ENCODE measurements at regions not wholly inside any gene's neighbourhood (a gene's known extent, or its start where the extent isn't known, plus 50 kb on each side); places are given as distances from the start of the nearest gene placed in this dataset.
"Not testable (repeated sequence)": the region's sequence is repeated elsewhere in the genome, so short reads cannot be mapped to it uniquely, and the experiment has no call there.

DNA sequence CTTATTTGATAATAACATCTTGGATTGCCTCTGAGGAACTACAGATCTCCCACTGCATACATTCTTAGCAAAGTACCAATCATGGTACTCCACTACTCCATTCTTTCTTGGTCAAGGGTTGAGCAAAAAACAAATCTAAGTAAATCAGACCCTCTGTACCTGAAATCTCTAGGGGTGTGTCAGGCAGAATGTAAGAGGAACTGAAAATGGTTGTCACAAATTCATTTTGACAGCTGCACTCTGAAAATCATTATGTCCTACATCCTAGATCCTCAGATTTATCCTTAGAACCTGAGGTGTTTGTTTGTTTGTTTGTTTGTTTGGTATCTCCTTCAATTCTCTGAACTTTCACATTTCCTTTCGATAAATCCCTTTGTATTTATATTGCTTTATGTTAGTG, 433.2 kb upstream of the BTBD3 start:
- DNase-seq = no peak

- DNase-seq = no peak
Observed at GRCh38 chr20:11492386-11492785, 425.3 kb upstream of the BTBD3 start.

GRCh38 chr20:11492846-11493245, 424.8 kb upstream of the BTBD3 start:
- no peak for DNase-seq

GRCh38 chr20:11496380-11496779, 421.3 kb upstream of the BTBD3 start:
- no peak for DNase-seq

DNA sequence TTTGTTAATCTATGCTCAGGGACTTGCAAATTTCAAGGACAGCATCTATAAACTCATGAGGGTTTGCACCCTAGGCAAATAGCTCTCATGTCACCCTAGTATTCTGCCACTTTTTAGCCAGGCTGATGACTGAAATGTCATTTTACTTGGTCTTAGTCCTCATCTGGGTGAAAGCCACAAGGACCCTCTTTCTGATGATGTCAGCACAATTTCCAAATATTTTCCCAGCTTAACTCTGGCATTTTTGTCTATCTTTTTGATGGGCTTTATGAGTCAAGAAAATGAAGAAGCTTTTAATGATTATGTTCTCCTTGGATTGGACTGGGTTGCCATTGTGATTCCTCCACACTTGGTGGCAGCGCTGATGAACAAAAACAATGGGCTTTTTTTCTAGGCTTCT, 420.1 kb upstream of the BTBD3 start:
- DNase-seq = no peak

DNA sequence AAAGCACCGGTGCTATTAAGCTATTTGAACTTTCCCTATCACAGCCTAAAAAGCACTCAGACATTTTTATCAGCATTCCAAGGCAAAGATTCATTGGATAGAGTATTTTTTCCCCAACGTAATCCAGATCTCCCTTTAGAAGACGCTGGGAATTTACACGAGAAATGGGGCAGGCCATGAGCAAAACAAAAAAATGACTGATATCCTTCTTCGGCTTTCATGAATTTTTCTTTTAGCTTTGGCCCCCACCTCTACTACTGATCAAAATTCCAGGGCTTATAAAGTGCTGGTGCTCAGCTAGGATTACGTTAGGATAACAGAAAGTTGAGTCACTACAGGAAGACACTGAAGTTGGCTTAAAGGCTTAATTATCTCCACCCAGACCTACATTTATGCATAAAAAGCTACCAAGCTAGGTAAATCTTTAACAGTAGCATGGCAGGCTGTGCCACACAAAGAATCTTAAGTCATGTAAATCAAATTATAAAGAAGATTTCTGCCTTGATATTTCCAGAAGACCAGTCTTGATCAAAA, 418.5 kb upstream of the BTBD3 start:
- no peak for DNase-seq

DNA sequence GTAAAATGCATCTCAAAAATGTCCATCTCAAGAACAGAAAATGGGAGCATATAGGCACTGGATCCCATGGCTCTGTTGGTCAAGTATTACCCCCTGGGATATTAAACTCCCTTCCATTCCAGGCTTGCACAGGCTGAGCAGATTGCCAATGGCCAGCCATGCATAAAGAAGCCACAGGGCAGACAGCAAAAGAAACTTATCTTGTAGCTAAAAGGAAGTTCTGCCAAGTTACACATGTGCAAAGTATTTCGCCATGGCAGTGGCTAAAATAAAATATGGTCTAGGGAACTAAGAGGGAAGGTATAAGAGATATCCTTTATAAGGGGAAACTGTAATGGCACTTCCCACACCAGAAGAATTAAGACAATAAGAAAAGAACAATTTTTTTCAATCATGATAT, 415.6 kb upstream of the BTBD3 start:
- DNase-seq = no peak

GRCh38 chr20:11502671-11503070, 415.0 kb upstream of the BTBD3 start:
- DNase-seq = no peak

- no peak for DNase-seq
Observed at GRCh38 chr20:11509776-11510175, 407.9 kb upstream of the BTBD3 start.

GRCh38 chr20:11511821-11512220, 405.9 kb upstream of the BTBD3 start:
- no peak for DNase-seq

DNA sequence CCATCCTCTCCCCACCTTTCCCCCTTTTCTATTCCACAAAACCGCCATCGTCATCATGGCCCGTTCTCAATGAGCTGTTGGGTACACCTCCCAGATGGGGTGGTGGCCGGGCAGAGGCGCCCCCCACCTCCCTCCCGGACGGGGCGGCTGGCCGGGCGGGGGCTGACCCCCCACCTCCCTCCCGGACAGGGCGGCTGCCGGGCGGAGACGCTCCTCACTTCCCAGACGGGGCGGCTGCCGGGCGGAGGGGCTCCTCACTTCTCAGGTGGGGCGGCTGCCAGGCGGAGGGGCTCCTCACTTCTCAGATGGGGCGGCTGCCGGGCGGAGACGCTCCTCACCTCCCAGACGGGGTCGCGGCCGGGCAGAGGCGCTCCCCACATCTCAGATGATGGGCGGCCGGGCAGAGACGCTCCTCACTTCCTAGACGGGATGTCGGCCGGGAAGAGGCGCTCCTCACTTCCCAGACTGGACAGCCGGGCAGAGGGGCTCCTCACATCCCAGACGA, 404.4 kb upstream of the BTBD3 start:
- DNase-seq = not testable (repeated sequence)

DNA sequence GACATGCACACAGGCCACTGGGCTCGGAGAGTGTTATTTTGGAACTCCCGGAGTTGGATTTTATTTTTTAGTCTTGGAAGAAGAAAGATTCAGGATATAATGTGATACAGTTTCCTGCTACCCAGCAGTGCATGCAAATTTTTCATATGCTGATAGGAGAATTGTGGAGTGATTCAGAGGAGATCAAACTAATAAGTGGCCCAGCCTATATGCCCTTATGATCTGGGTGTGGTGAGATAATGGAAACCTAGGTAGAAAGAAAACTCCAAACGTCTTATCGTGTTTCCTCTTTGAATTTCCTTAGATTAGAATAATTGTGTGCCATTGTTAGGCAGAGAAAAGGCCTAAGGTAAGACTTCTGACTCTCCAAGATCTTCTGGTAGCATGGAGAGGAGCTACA, 401.2 kb upstream of the BTBD3 start:
- no peak for DNase-seq

- no peak for DNase-seq
Observed at GRCh38 chr20:11520596-11520995, 397.1 kb upstream of the BTBD3 start.

GRCh38 chr20:11521476-11522365, 396.0 kb upstream of the BTBD3 start:
- DNase-seq = no peak

DNA sequence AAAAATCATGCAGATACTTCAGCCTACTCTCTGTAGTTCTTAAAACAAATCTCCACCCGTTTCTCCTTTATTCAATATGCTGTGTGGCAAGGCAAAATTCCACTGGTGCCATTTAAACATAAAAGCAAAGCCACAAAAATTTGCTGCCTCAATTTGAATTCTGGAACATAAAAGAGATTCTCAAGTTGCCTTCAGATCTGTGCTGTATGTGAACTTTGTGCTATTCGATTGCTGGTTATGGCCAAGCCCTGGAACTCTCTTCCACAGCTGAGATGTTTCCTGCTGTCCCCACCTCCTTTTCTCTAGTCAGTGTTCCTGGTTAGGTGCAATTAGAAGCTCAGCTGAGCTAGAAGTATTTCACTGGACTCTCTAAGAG, 395.3 kb upstream of the BTBD3 start:
- no peak for DNase-seq

DNA sequence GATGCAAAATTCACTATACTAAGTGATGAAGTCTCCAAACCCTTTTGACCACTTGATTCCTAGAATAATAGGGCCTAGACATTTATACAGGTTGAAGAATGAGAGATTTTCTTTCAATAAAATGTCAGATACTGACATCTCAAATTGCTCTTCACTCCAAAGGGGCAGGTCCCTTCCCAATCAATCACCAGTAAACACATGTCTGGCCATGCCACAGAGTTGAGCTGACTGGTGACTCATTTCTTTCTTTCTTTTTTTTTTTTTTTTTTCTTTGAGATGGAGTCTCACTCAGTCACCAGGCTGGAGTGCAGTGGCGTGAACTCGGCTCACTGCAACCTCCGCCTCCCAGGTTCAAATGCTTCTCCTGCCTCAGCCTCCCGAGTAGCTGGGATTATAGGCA, 388.6 kb upstream of the BTBD3 start:
- DNase-seq = no peak

DNA sequence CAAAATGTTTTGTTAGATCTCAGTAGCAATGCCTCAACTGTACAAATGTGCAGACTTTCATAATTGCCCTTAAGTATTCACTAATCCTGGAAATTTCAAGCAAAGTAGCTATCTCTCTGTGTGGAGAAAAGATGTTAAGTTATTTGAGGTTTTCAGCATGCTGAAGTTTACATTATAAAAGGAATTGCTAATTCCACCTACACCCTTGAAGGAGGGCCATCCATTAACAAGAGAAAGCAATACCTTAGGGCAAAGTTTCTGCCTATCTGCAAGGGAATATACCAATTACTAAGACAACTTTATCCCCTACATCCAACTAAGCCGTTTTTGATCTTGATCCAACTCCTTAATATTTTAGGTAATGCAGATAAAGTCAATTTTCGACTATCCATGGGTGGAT, 380.7 kb upstream of the BTBD3 start:
- DNase-seq = no peak

DNA sequence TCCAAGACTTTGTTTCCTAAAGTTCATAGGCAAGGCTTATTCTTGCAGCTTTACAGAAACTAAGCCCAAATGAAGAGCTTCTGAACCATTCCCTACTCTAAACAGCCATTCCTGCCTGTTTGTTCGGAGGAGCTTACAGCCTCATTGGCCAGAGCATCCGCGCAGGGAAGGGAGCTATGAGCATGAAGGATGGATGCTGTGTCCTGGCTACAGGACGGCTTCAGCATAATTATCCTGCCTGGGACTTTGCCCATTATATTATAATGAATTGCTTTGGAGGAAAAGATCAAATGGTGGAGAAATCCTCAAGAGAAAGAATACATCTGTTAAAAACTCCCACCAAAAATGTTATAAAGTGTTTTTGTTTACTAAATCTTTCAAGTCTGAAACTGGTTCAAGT, 378.2 kb upstream of the BTBD3 start:
- DNase-seq = no peak

DNA sequence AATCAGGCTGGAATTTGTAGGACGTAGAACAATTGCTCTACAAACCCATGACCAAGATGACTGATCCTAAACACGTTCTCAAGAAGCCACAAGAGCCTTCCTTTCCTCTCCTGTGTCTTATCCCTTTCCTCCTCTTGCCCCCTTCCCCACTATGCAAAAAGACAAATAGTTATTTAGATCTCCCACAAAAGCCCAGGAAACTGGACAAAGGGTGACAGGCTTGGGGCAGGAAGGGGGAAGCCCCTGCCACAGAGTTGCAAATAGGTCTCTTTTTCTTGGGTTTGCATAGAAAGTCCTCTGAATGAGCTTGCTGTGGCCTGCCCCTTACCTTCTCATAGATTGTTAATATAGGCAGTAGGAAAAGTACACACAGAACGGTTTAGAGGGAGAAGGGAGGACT, 377.1 kb upstream of the BTBD3 start:
- DNase-seq = no peak

- DNase-seq = no peak
Observed at GRCh38 chr20:11542645-11543044, 375.0 kb upstream of the BTBD3 start.

DNA sequence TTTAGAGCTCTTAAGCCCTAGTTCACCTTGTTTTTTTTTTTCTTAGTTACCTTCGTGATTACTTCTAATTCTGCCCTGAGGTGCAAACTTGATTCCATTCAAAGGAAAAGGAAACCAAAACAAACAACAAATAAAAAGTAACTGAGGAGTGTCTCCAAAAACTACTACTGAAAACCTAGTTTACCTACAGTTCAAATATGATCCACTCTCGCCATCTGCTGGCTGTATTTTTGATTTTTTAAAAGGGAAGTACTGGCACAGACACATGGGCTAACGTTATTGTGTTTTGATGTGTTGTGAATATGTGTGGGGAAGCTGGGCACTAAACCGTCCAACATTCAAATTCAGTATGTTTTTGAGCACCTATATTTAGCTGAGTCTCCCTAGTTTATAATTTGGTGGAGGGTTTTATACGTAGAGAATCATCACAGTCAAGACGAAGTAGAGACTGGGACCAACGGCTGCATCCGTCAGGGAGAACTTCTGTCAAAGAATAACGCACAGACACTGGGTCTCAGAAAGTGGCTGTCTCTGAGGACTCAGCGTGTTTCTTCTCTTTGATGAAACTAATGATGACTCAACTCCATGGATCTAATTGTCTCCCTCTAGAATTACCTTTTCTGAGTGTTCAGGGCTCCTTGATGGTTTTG, 373.5 kb upstream of the BTBD3 start:
- DNase-seq = no peak

- DNase-seq = no peak
Observed at GRCh38 chr20:11546939-11547338, 370.8 kb upstream of the BTBD3 start.

- DNase-seq = no peak
Observed at GRCh38 chr20:11549172-11550103, 368.3 kb upstream of the BTBD3 start.

Measured in CD4-positive, alpha-beta T cell treated with Interleukin-17A for 4 hours (primary cell).